Activated CD4-positive, alpha-beta T cell treated with anti-CD3 and anti-CD28 coated beads for 1 hour (primary cell): ENCODE measurements at regions not wholly inside any gene's neighbourhood (a gene's known extent, or its start where the extent isn't known, plus 50 kb on each side); places are given as distances from the start of the nearest gene placed in this dataset.
"Not testable (repeated sequence)": the region's sequence is repeated elsewhere in the genome, so short reads cannot be mapped to it uniquely, and the experiment has no call there.

Experiments
- DNase-seq: peaks from one replicate; pipeline ENCODE4 v3.0.0-alpha.2; 2020

DNA sequence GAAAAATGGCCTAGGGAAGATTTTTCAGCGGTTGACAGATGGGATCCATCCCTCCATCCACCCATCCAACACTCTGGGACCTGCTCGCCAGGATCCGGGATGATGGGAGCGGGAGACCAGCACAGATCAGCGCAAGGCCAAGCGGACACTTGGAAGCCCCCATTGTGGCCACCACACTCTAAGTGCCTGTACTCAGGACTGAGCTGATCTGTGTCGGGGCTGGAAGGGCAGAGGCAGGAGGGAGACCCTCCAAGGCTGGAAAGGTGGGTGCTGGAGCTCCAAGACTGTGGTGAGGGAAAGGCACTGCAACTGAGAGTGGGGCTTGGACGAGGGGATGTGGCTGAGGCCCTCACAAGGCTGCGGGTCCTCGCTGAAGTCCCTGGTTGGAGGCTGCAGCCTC lies 91.8 kb upstream of the TRPM1 start:
- DNase-seq = no peak

DNA sequence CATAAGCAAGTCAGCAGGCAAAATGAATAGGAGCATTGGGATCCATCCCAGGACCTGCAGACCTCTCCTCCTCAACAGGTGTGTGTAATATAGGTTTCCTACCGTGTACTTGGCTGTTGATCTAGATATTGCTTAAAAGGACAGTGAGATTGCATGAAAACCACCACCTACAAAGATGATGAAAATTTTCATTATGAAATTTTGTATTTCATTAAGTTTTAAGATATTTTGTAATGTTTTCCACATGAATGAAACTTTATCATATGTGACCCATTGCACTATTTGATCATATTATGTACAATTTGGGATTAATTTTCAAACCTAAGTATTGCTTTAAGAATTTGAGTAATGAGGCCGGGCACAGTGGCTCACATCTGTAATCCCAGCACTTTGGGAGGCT lies 94.3 kb upstream of the TRPM1 start:
- DNase-seq = no peak

DNA sequence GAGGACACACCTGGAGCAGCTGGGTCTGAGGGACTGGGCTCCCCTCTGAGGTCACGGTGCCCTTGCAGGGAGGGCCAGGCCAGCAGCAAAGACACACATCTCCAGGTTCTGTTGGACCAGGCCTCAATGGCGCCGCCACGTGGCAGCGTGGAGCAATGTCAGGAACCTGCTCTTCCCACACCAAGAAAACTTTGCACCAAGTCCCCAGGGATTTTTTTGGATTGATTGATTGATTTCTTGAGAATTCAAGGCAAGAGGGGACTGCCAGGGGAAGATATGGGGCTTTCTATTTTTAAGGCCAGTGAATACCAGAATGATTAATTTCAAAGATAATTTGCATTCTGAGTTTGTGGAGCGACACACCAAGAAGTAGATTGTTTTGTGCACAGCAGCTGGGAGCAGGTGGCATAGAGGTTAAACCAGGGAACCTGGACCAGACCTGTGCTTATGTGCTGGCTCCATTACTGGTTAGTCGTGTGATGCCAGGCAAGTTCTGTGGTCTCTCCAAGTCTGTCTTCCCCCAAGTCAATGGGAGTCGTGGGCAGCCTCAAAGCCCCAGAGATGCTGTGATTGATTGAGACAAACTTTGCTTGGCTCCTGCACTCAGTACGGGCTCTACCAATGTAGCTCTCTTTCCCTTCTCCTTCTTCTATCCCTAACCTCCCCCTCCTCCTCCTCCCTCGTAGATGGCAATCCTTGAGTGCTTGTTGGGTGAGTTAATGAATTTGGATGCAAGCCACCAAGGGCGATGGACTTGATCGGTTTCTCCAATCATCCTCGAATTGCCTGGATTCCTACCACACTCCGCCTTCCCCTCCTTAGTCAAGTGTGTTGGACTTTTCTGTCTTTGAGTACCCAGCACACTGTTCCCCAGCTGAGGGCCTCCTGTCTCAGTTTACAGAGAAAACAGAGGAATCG lies 96.2 kb upstream of the TRPM1 start:
- DNase-seq = no peak

DNA sequence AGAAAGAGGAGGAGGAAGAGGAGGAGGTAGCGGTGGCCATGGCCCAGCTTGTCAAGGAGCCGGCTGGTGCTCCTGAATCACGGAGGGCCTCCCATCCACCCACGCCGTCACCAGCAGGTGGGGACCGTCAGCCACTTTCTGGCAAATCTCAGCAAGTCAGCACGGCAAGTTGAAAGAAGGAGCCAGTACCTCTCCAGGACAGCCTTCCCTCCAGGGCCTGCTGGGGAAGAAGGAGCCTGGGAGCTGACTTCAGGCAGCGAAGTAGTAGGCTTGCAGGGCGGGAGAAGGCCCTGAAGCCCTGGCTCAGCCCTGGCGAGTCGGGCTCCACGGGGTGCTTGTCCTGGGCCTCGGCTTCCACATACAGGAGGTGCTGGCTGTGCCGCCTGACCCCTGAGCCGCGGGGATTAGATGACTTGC lies 99.2 kb upstream of the TRPM1 start:
- DNase-seq = peak; percentile 62

DNA sequence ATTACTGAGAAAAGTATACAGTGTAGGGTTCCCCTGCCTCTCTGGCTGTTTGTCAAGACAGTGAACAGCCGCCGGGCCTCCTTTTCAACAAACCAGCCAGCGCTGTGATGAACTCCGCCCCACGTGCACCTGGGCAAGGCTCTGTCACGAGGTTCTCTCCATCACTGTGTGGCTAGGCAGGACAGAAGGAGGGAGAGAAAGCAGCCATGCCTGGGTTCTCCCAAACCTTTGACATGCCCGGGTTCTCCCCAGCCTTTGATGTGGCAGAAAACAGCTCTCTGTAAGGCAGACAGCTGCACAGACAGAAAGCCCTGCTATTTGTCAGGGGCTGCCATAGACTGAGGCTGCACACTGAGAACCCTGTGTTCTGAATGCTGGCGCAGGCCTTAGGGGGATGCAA lies 101.4 kb upstream of the TRPM1 start:
- DNase-seq = no peak

DNA sequence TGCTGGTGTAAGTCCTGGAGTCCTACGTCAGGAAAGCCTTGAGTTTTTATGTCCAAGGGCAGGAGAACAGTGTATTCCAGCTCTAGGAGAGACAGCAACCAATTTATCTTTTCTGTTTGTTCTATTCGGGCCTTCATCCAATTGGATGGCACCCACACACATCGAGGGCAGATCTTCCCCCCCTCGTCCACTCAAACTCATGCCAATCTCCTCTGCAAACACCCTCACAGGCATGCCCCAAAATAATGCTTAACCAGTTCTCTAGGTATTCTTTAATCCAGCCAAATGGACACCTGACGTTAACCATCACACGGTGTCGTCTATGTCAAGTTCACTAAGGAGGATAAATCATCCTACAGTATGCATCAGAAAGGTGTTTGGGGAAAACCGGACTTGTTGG lies 102.5 kb upstream of the TRPM1 start:
- no peak for DNase-seq

DNA sequence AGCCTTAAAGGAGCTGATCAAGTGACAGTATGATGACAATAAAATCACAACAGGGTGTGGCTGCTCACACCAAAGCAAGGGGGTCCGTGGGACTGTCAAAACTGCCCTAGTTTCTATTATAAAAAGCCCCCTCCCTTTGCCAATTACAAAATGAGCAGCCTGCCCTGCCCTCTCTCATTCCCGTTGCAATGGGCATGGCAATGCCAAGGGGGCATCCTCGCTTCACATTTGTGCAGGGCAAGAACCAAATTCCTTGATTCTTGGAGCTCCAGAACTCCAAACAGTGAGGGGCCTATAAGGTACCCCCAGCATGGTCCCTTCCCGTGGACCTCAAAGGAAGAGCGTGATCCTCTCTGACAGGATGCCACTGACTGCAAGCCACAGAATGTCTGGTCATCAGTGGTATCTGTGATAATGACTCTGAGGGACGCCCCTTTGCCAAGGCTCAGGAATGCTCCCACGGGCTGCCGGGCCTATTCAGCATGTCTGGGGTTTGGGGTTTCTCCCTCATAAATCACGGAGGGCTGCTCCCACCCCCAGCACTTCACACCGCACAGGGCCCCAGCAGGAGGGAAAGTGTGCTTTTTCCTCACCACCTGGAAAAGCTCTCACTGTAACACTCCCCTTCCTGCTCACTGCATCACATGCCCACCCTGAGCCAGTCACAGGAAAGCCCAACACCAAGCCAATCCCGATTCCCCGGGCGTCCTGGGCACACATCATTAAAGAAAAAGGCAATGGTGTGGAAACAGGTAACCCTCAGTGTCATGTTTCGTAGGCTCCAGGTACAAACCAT lies 105.1 kb upstream of the TRPM1 start:
- DNase-seq = no peak

DNA sequence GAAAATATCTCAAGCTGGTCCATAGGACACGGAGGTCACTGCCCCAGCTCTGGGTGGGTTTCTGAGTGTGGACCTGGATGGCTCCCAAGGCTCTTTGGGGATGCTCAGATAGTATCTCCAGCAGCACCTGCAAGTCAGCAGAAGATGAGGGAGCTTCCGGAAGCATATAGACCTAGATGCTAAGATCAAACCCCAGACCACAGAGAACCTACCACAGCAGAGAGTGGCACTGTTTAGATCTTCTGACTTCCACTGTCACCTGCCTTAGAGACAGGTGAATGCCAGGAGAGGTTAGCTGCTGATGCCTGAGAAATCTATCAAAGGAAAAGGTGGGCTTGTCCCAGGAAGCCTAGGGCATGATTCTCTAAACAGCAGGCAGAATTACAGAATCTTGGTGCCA lies 105.7 kb upstream of the TRPM1 start:
- no peak for DNase-seq

DNA sequence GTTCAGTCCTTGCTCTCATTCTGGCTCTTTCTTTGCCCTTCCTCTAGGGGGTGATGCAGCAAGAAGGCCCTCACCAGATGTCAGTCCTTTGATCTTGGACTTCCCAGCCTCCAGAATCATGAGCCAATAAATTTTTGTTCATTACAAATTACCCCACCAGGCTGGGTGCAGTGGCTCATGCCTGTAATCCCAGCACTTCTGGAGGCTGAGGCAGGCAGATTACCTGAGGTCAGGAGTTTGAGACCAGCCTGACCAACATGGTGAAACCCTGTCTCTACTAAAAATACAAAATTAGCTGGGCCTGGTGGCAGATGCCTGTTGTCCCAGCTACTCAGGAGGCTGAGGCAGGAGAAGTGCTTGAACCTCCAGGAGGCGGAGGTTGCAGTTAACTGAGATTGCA lies 106.3 kb upstream of the TRPM1 start:
- DNase-seq = not testable (repeated sequence)

DNA sequence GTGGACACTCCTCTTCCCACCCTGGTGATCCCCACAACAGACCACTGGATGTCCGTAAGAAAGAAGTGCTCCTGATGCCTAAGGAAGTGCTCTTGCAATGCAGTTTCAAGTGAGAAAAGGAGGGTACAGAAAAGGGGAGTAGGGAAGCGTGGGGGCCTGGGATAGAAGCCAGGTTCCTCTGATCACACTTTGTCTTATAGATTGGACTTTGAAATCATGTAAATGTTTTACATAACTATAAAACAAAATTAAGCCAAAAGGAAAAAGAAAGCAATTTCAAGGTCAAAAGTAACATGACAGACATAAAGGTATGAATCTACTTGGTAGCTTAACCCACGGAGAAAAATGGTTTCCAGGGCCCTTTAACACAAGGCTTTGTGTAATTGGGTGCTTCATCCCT lies 107.3 kb upstream of the TRPM1 start:
- no peak for DNase-seq

DNA sequence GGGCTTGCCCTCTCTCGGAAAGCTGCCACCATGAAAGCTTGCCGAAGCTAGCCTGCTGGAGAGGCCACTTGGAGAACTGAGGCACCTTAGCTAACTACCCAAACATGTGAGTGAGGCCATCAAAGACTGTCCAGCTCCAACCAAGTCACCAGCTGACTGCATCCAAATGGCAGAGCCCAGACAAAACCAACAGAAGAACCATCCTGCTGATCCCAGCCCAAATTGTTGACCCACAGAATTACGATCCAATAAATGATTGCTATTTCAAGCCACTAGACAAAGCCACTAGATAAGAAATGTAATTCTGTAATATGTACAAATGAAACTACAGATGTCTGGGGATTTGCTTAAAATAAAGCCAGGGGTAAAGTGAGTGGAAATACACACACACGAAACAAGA lies 109.8 kb upstream of the TRPM1 start:
- no peak for DNase-seq

DNA sequence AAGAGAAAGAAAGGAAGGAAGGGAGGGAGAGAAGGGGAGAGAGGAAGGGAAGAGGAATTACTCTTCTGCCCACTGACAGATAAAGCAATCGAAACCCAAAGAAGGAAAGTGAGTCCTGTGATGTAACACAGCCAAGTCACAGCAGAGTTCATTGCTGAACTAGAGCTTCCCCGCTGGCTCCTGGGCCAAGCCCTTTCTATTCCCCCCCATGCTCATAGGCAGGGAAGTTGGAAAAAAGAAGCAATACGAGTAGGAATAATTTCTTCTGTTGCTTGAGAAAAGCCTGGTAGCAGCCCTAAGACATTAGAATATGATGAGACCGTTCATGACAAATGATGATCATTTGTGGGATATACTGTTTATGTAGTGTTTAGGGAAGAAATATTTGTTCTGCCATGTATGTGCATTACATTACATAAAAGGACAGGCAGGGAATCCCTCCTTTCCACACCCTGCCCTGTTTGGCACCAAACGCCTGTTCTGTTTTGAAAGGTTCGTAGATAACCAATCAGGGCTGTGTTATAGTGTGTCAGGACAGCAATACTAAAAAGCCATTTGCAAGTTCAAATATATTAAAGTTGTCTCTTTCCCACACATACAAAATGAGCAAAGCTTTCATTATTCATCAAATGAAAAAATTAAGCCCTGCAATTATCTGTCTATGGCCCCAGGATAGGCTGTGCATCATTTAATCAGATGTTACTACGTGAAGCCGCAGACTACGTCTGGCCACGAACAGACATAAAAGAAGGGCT lies 111.0 kb upstream of the TRPM1 start:
- no peak for DNase-seq

DNA sequence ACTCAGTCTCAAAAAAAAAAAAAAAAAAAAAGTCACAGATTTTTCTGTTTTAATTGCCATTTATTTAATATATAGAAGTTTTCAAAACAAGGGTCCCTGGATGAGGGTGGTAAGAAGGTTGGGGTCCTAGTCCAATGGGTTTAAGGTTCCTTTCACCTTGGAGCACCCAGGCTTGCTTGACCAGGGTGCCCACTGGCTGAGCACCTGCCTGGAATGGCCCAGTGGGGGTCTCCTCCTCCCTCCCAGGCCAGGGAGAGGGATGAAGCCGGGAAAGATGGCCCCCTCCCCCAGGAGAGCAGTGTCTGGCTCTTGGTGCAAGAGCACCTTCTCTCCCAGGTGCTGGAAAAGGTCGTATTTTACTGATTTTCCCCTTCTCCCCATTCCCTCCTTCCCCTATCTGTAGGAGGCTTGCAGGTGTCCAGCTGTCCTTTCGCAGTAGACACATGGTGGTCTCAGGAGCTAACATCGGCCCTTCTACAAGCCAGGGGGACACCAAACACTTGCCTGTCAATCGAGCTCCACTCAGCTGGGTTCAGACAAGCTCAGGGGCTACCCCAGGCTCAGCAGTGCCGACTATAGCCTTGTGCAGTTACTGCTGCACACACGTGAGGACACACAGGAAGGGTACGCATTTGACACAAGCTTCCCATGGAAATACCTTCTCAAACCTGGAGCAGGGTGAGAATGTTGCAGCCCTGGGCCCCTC lies 112.3 kb upstream of the KLF13 start:
- DNase-seq = no peak

DNA sequence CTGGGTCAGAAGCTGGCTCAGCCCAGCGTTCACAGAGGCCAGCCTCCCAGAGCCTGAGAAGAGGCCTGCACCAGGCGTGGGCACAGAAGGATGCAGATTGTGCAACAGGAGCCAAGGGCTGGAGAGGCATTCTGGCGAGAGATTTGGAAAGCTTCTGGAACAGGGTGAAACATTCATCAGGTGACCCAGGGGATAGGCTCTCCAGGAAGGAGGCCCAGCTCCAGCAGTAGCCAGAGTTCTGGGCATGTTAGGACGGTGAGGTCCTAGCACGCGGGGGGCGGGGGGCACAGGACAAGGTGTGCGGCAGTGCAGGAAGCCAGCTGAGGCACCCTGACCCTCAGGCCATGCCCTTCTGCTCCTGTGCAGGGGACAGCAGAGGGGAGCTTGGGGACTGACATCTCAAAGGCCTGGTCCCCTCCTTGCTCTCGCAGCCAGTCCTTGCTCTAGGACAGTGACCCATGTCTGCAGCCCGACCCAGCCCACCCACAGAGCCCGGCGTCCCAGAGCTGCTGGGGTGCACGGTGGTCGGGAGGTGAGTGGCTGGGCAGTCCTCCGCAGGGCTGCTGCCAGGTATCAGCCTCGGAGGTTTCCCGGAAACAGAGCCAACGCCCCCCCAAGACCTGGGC lies 111.7 kb upstream of the KLF13 start:
- DNase-seq = no peak

DNA sequence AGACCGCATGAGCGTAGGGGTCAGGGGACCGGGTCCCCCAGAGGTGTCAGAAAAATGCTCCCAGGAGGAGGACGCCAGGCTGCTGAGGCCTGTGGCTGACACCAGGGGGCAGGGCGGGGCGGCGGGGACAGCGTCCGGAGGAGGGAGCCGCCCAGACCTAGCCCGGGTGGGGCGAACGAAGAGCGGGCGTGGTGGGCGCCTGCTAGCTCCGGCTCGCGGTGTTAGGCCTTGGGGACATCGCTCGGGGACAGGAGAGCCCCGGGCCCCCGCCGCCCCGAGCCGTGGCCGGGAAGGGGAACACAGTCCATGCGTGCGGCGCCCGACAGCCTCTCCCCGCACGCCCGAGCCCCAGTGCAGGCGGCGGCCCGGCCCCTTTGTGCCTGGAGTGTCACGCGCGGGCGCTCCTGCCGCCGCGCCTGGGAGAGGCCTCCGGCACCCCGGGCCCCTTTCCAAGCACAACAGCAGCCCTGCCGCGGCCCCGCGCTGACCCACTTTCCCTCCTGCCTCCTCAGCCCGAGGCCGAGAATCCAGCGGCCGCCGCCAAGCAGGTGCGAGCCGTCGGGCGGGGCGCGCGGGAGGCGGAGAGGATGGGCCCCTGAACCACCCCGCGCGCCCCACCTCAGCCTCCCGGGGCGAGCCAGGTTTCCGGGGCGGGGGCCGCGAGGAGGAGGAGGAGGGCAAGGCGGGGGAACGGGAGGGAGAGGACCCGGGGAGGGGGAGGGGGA lies 111.0 kb upstream of the KLF13 start:
- DNase-seq = peak; percentile 69

DNA sequence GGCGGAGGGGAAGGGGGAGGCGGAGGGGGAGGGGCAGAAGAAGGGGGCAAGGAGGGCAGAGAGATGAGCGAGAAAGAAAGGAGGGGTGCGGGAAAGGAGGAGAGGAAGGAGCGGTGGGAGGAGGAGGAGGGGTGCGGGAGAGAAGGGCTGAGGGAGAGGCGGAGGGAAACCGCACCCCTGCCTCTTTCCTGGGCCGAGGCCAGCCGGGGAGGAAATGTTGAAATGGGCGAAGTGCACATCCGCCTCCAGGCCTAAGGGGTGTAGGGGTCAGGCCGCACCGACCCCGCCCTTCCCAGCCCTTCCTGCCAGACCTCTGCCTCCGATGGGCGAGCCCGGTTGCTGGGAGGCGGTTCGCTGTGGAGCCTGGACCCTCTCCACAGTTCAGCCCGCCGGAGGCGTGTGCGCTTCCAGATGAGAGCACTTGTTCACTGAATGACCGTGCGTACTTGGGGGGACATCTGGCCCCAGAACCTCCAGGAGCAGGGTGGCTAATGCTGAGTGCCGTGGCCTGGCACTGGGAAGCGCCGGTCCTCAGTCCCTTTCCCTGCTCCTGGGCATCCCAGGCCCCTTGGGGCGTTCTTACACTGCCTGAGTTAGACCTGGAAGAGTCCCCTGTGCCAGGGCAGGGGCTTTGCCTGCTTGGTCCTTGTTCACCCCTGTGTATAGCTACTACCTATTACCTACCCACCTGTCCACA lies 110.3 kb upstream of the KLF13 start:
- DNase-seq = peak; percentile 26

DNA sequence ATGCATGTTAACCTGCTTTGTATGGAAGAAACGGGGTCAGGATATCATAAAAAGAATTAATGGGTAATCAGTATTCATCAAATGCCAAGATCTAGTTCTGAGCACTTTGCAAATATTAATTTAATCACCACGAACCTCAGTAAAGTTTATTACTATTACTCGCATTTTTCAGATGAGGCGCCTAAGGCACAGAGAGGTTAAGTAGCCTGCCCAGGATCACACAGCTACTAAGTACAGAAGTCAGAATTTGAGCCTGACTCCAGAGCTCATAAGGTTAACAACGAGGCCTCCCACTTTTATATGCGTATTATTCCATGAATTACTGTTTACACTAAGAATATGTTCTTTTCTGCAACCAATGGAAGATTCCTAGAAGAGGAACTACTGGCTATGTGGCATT lies 109.6 kb upstream of the KLF13 start:
- DNase-seq = no peak

DNA sequence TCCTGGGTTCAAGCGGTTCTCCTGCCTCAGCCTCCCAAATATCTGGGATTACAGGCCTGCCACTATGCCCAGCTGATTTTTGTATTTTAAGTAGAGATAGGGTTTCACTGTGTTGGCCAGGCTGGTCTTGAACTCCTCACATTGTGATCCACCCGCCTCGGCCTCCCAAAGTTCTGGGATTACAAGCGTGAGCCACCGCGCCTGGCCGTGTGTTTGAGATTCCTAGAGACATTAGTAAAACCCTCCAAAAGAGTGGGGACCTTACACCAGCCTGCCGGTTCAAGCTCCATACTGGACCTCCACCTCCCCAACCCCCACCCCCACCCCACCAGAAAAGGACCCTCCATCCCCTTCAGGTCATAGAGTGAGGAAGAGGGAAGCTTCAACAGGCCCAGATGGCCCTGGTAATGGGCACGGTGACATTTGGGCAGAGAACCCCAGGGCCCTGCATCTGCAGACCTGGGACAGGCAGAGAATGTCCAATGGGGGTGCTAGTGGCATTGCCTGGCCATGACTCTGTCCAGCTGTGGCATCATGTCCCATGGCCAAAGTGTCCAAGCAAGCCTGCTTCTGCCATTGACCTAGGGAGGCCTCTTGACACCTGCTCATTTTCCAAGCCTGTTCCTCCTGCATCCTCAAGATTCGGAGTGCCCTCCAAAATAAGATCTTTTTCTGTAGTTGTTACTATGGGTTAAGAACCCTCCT lies 108.9 kb upstream of the KLF13 start:
- DNase-seq = no peak

DNA sequence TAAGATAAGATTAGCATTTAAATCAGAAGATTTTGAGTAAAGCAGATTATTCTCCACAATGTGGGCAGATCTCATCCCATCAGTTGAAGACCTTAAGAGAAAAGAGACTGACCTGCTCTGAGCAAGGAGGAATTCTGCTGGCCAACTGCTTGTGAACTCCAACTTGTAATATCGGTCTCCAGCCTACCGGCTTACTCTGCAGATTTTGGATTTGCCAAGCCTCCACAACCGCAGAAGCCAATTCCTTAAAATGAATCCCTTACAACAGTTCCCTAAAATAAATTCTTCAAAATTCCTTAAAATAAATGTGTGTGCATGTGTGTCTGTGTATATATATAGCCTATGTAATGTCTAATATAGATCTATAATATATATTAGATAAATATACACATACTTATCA lies 107.4 kb upstream of the KLF13 start:
- no peak for DNase-seq

DNA sequence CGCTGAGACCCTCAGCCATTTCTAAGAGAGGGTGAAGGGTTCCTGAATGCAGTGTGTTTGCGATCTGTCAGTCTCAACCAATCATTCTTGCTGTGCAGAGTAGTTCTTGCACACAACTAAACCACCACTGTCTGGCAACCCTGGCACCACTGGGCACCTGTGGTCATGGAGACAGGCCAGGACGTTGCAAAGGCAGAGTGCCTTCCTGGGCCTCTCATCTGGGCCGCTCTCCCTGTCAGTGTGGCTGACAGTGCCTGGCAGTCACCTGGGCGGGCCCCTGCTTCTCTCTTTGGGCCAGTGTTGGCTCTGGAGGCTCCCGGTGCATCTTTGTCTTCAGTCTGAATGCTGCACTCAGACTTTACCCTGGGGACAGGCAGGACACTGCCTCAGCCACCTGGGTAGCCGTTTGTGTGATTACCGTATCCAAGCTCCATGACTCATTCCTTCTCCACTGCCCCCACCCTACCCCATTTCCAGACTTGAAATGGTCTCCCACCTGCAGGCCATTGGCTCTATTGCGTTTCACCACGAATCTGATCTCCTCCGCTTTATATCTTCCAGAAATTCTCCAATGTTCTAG lies 104.6 kb upstream of the KLF13 start:
- no peak for DNase-seq
